Suprapubic skin (tissue), 3 donors: ENCODE measurements at regions not wholly inside any gene's neighbourhood (a gene's known extent, or its start where the extent isn't known, plus 50 kb on each side); places are given as distances from the start of the nearest gene placed in this dataset.

Experiments
- CTCF ChIP-seq, 2 donors: fragments of 200-600 bp in 1 of 2; fragments of 450-650 bp in 1 of 2; sonication (generic) in 1 of 2; IDR thresholded peaks; one replicate each; pipeline ENCODE4 v1.5.1; 2016 to 2019; ENCODE audit warnings: antibody characterized with exemption in 2 of 2, mild to moderate bottlenecking in 1 of 2, moderate library complexity in 1 of 2
- EP300 ChIP-seq: sonication (generic); formaldehyde crosslinking; IDR thresholded peaks from one replicate; pipeline ENCODE4 v1.6.1; 2017; ENCODE audit warnings: antibody characterized with exemption
- POLR2A ChIP-seq, 2 donors: fragments of 450-650 bp; IDR thresholded peaks; one replicate each; pipeline ENCODE4 v1.6.1; 2017; ENCODE audit warnings: antibody characterized with exemption in 2 of 2, mild to moderate bottlenecking in 2 of 2, moderate library complexity in 2 of 2

- TF ChIP-seq CTCF (IDR thresholded peaks at IDR 0.05) (no peak), POLR2A (IDR thresholded peaks at IDR 0.05) (no peak), EP300 (no peak)
Measured at GRCh38 chr1:187619175-187619574, 790.4 kb downstream of the PLA2G4A start.
